Liver (tissue), 8 donors: ENCODE measurements at regions not wholly inside any gene's neighbourhood (a gene's known extent, or its start where the extent isn't known, plus 50 kb on each side); places are given as distances from the start of the nearest gene placed in this dataset.

Experiments
- DNase-seq: peaks from one replicate; pipeline ENCODE4 v3.0.0-alpha.2; 2017; ENCODE audit warnings: low spot score
- H3K27ac ChIP-seq, 2 donors: one replicate each; pipeline ENCODE4 v1.7.0; 2013; ENCODE audit warnings: inconsistent platforms in 2 of 2, low read length in 2 of 2, control low read depth in 1 of 2, low read depth in 1 of 2, mild to moderate bottlenecking in 1 of 2
- H3K27me3 ChIP-seq, 4 donors: one replicate each; pipeline versions ENCODE4 v1.6.1 to v1.7.0; 2013; ENCODE audit warnings: low read length in 3 of 4, inconsistent platforms in 1 of 4, mild to moderate bottlenecking in 1 of 4, moderate library complexity in 1 of 4; ENCODE audit not compliant: control insufficient read depth in 4 of 4, insufficient read depth in 4 of 4
- H3K36me3 ChIP-seq, 4 donors: one replicate each; pipeline versions ENCODE4 v1.6.1 to v1.7.0; 2013; ENCODE audit warnings: low read length in 3 of 4, mild to moderate bottlenecking in 3 of 4, low read depth in 1 of 4, moderate library complexity in 1 of 4; ENCODE audit not compliant: control insufficient read depth in 4 of 4, insufficient read depth in 3 of 4
- H3K4me1 ChIP-seq, 4 donors: one replicate each; pipeline versions ENCODE4 v1.6.1 to v1.7.0; 2013; ENCODE audit warnings: low read length in 3 of 4, mild to moderate bottlenecking in 3 of 4, moderate library complexity in 1 of 4; ENCODE audit not compliant: control insufficient read depth in 4 of 4, insufficient read depth in 4 of 4
- H3K4me3 ChIP-seq, 3 donors: one replicate each; pipeline versions ENCODE4 v1.6.1 to v1.7.0; 2013; ENCODE audit warnings: low read length in 3 of 3, control low read depth in 1 of 3, low read depth in 1 of 3, mild to moderate bottlenecking in 1 of 3
- H3K9ac ChIP-seq, 2 donors: one replicate each; pipeline ENCODE4 v1.7.0; 2013; ENCODE audit warnings: low read length in 2 of 2, mild to moderate bottlenecking in 2 of 2, moderate library complexity in 2 of 2, control low read depth in 1 of 2, low read depth in 1 of 2
- H3K9me3 ChIP-seq, 4 donors: one replicate each; pipeline versions ENCODE4 v1.6.1 to v1.7.0; 2013; ENCODE audit warnings: low read length in 3 of 4; ENCODE audit not compliant: control insufficient read depth in 4 of 4
- EGR1 ChIP-seq, 2 donors: IDR thresholded peaks; 2 replicates each; pipeline ENCODE4 v1.6.1; 2016 to 2018; ENCODE audit warnings: antibody characterized with exemption in 2 of 2, low read depth in 2 of 2
- FOXA1 ChIP-seq: IDR thresholded peaks from 2 replicates; pipeline ENCODE4 v1.6.1; 2016; ENCODE audit warnings: antibody characterized with exemption
- FOXA2 ChIP-seq: IDR thresholded peaks from 2 replicates; pipeline ENCODE4 v1.6.1; 2016; ENCODE audit warnings: antibody characterized with exemption
- HNF4G ChIP-seq: IDR thresholded peaks from 2 replicates; pipeline ENCODE4 v1.6.1; 2016; ENCODE audit warnings: antibody characterized with exemption
- JUND ChIP-seq, 2 donors: IDR thresholded peaks; 2 replicates each; pipeline ENCODE4 v1.6.1; 2016; ENCODE audit warnings: antibody characterized with exemption in 2 of 2
- NR2F2 ChIP-seq: IDR thresholded peaks from 2 replicates; pipeline ENCODE4 v1.6.1; 2016; ENCODE audit warnings: antibody characterized with exemption
- RAD21 ChIP-seq, 2 donors: IDR thresholded peaks; 2 replicates each; pipeline ENCODE4 v1.6.1; 2016; ENCODE audit warnings: antibody characterized with exemption in 2 of 2, mild to moderate bottlenecking in 2 of 2
- RXRA ChIP-seq, 2 donors: IDR thresholded peaks; 2 replicates each; pipeline ENCODE4 v1.6.1; 2017 to 2018; ENCODE audit warnings: antibody characterized with exemption in 2 of 2, mild to moderate bottlenecking in 1 of 2
- SP1 ChIP-seq: IDR thresholded peaks from 2 replicates; pipeline ENCODE4 v1.6.1; 2018; ENCODE audit warnings: antibody characterized with exemption, mild to moderate bottlenecking
- TAF1 ChIP-seq: conservative IDR thresholded peaks from 2 replicates; pipeline ENCODE4 v1.6.1; 2016; ENCODE audit warnings: antibody characterized with exemption, mild to moderate bottlenecking
- YY1 ChIP-seq: IDR thresholded peaks from 2 replicates; pipeline ENCODE4 v1.6.1; 2016; ENCODE audit warnings: antibody characterized with exemption, mild to moderate bottlenecking
- WGBS: extraction: QIAGEN DNeasy Blood & Tissue Kit; methylation state at CpG from one replicate; pipeline ENCODE4 v1.1.7; 2013; 5-methylcytosine and 5-hydroxymethylcytosine counted together
- TF ChIP-seq, protein P1 (sequence below): IDR thresholded peaks from 2 replicates; pipeline ENCODE4 v1.6.1; 2016; ENCODE audit warnings: antibody characterized with exemption
- TF ChIP-seq, protein P2 (sequence below): IDR thresholded peaks from 2 replicates; pipeline ENCODE4 v1.6.1; 2016; ENCODE audit warnings: antibody characterized with exemption
- TF ChIP-seq, protein P3 (sequence below): IDR thresholded peaks from 2 replicates; pipeline ENCODE4 v1.6.1; 2016; ENCODE audit warnings: antibody characterized with exemption
- TF ChIP-seq, protein P4 (sequence below): IDR thresholded peaks from 2 replicates; pipeline ENCODE4 v1.6.1; 2016; ENCODE audit warnings: antibody characterized with exemption, mild to moderate bottlenecking
- TF ChIP-seq, protein P5 (sequence below): fragments of 150-350 bp; IDR thresholded peaks from 2 replicates; pipeline ENCODE4 v1.5.1; 2017; ENCODE audit warnings: improper control_type of control experiment, low read depth, low read length; ENCODE audit not compliant: missing input control
- donor health status: healthy.
- donor health status: healthy.
- donor health status: healthy.
- donor health status: healthy.
- donor health status: healthy.

DNA sequence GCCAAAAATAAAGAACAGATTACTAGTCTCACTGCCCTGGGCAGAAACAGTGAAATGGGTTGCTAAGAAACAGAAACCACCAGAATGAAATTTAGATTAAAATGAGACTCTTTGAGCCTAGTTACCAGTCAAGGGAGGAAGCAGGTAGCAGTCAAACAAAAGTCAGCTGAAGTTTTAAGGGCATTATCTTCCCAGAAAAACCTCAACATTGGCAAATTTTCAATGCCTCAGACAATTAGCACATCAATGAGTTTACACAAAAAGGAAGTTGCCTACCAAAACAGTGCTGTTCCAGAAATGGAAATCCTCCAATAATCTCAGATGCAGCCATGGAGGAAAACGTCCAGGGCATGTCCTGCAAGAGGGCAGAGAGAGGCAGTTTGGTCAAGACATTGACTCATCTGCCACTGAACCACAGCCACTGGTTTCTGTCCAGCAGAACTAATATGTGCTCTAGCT lies 399.7 kb upstream of the ADGRB3 start:
- Histone ChIP-seq H3K27me3 (no peaks in the 10 kb centered on the region), H3K36me3 (no peaks in the 10 kb centered on the region), H3K4me1 (peaks cover 0 to 1% (median 0%) of the 10 kb centered on the region in 4 donors), H3K9me3 (no peaks in the 10 kb centered on the region), H3K4me3 (no peak overlapping the region), H3K9ac (no peak overlapping the region), H3K27ac (no peak overlapping the region)
- 4% methylated on average over 1 of the region's 1 CpG for WGBS
- DNase-seq: no peak
- TF ChIP-seq, protein P1, sequence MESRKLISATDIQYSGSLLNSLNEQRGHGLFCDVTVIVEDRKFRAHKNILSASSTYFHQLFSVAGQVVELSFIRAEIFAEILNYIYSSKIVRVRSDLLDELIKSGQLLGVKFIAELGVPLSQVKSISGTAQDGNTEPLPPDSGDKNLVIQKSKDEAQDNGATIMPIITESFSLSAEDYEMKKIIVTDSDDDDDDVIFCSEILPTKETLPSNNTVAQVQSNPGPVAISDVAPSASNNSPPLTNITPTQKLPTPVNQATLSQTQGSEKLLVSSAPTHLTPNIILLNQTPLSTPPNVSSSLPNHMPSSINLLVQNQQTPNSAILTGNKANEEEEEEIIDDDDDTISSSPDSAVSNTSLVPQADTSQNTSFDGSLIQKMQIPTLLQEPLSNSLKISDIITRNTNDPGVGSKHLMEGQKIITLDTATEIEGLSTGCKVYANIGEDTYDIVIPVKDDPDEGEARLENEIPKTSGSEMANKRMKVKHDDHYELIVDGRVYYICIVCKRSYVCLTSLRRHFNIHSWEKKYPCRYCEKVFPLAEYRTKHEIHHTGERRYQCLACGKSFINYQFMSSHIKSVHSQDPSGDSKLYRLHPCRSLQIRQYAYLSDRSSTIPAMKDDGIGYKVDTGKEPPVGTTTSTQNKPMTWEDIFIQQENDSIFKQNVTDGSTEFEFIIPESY: no peak
- TF ChIP-seq, protein P2, sequence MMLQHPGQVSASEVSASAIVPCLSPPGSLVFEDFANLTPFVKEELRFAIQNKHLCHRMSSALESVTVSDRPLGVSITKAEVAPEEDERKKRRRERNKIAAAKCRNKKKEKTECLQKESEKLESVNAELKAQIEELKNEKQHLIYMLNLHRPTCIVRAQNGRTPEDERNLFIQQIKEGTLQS: no peak

DNA sequence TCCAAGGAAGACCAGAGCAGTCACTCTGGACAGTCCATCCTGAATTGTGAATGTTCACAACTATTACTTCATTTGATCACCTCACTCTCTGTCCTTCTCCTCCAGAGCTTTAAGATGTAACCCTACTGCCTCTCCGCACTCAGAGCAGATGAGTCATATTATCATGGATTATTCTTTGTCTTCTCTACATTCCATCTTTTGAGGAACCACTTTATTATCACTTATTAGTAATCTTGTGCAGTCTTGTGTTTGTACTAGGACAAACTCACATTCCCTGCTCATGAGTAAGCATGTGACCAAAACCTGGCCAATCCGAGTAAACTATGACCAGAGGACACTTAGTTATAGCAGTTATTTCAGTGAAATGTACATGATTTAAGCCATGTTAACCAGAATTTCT lies 401.5 kb upstream of the ADGRB3 start:
- Histone ChIP-seq H3K9ac (no peak overlapping the region), H3K36me3 (no peaks in the 10 kb centered on the region), H3K4me1 (peaks cover 0 to 1% (median 0%) of the 10 kb centered on the region in 4 donors), H3K27me3 (no peaks in the 10 kb centered on the region), H3K4me3 (no peak overlapping the region), H3K9me3 (no peaks in the 10 kb centered on the region), H3K27ac (no peak overlapping the region)
- DNase-seq: no peak
- TF ChIP-seq NR2F2 (no peak), SP1 (no peak), RAD21 (IDR thresholded peaks at IDR 0.05) (no peak), JUND (IDR thresholded peaks at IDR 0.05) (no peak), RXRA (IDR thresholded peaks at IDR 0.05) (no peak), YY1 (no peak), TAF1 (no peak), EGR1 (IDR thresholded peaks at IDR 0.05; ENCODE audit: low read depth in 2 of 2) (no peak), HNF4G (no peak), FOXA1 (no peak), FOXA2 (no peak)
- TF ChIP-seq, protein P2: no peak
- TF ChIP-seq, protein P1: no peak
- TF ChIP-seq, protein P3, sequence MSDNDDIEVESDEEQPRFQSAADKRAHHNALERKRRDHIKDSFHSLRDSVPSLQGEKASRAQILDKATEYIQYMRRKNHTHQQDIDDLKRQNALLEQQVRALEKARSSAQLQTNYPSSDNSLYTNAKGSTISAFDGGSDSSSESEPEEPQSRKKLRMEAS: no peak
- TF ChIP-seq, protein P4, sequence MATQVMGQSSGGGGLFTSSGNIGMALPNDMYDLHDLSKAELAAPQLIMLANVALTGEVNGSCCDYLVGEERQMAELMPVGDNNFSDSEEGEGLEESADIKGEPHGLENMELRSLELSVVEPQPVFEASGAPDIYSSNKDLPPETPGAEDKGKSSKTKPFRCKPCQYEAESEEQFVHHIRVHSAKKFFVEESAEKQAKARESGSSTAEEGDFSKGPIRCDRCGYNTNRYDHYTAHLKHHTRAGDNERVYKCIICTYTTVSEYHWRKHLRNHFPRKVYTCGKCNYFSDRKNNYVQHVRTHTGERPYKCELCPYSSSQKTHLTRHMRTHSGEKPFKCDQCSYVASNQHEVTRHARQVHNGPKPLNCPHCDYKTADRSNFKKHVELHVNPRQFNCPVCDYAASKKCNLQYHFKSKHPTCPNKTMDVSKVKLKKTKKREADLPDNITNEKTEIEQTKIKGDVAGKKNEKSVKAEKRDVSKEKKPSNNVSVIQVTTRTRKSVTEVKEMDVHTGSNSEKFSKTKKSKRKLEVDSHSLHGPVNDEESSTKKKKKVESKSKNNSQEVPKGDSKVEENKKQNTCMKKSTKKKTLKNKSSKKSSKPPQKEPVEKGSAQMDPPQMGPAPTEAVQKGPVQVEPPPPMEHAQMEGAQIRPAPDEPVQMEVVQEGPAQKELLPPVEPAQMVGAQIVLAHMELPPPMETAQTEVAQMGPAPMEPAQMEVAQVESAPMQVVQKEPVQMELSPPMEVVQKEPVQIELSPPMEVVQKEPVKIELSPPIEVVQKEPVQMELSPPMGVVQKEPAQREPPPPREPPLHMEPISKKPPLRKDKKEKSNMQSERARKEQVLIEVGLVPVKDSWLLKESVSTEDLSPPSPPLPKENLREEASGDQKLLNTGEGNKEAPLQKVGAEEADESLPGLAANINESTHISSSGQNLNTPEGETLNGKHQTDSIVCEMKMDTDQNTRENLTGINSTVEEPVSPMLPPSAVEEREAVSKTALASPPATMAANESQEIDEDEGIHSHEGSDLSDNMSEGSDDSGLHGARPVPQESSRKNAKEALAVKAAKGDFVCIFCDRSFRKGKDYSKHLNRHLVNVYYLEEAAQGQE: no peak
- TF ChIP-seq, protein P5, sequence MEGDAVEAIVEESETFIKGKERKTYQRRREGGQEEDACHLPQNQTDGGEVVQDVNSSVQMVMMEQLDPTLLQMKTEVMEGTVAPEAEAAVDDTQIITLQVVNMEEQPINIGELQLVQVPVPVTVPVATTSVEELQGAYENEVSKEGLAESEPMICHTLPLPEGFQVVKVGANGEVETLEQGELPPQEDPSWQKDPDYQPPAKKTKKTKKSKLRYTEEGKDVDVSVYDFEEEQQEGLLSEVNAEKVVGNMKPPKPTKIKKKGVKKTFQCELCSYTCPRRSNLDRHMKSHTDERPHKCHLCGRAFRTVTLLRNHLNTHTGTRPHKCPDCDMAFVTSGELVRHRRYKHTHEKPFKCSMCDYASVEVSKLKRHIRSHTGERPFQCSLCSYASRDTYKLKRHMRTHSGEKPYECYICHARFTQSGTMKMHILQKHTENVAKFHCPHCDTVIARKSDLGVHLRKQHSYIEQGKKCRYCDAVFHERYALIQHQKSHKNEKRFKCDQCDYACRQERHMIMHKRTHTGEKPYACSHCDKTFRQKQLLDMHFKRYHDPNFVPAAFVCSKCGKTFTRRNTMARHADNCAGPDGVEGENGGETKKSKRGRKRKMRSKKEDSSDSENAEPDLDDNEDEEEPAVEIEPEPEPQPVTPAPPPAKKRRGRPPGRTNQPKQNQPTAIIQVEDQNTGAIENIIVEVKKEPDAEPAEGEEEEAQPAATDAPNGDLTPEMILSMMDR: no peak
- WGBS: 70% methylated on average over 2 of the region's 2 CpGs
